Mammary epithelial cell (primary cell): ENCODE measurements at regions not wholly inside any gene's neighbourhood (a gene's known extent, or its start where the extent isn't known, plus 50 kb on each side); places are given as distances from the start of the nearest gene placed in this dataset.

Experiments used
- EZH2 ChIP-seq: IDR thresholded peaks from 2 replicates; pipeline ENCODE4 v1.6.1; 2012; ENCODE audit warnings: low read length, inconsistent platforms, borderline replicate concordance
- TF ChIP-seq, protein P1 (sequence below), 2 donors: IDR thresholded peaks in 1 of 2; conservative IDR thresholded peaks in 1 of 2; 2 replicates each; pipeline ENCODE4 v1.5.1; 2011 to 2012; ENCODE audit warnings: inconsistent platforms in 2 of 2, low read length in 2 of 2, mild to moderate bottlenecking in 2 of 2, control low read depth in 1 of 2, low read depth in 1 of 2; ENCODE audit not compliant: insufficient read depth in 1 of 2; ENCODE audit errors: extremely low read depth in 1 of 2

GRCh38 chr7:45296748-45297147 lies 139.2 kb downstream of the RAMP3 start:
- TF ChIP-seq, protein P1, sequence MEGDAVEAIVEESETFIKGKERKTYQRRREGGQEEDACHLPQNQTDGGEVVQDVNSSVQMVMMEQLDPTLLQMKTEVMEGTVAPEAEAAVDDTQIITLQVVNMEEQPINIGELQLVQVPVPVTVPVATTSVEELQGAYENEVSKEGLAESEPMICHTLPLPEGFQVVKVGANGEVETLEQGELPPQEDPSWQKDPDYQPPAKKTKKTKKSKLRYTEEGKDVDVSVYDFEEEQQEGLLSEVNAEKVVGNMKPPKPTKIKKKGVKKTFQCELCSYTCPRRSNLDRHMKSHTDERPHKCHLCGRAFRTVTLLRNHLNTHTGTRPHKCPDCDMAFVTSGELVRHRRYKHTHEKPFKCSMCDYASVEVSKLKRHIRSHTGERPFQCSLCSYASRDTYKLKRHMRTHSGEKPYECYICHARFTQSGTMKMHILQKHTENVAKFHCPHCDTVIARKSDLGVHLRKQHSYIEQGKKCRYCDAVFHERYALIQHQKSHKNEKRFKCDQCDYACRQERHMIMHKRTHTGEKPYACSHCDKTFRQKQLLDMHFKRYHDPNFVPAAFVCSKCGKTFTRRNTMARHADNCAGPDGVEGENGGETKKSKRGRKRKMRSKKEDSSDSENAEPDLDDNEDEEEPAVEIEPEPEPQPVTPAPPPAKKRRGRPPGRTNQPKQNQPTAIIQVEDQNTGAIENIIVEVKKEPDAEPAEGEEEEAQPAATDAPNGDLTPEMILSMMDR (conservative IDR thresholded peaks at IDR 0.05 in 1 of 2, IDR thresholded peaks at IDR 0.05 in 1 of 2; ENCODE audit: extremely low read depth in 1 of 2, insufficient read depth in 1 of 2, low read depth in 1 of 2, low read length in 2 of 2), result no peak
- no peak for TF ChIP-seq EZH2
